ENCODE measurements at regions not wholly inside any gene's neighbourhood (a gene's known extent, or its start where the extent isn't known, plus 50 kb on each side); places are given as distances from the start of the nearest gene placed in this dataset.
"Not testable (repeated sequence)": the region's sequence is repeated elsewhere in the genome, so short reads cannot be mapped to it uniquely, and the experiment has no call there.

DNA sequence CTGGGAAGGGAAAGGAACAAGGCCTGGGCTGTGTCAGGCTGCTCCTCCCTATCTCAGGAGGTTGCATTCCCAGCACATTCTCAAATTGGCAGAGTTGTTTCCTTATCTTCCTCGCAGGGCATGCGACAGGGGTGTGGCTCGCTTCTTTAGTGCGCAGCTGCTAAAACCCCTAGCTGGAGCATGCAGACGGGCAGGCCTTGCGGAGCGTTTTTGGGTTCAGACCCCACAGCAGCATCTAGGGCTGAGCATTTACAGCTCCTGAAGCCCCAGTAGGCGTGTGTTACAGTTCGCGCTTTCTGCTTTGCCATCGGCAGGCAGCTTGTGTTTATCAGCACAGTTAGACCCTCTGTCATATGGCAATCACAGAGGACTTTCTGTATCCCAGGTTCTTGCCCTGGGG lies 392.4 kb downstream of the TECRL start:
- no peak for DNase-seq

DNA sequence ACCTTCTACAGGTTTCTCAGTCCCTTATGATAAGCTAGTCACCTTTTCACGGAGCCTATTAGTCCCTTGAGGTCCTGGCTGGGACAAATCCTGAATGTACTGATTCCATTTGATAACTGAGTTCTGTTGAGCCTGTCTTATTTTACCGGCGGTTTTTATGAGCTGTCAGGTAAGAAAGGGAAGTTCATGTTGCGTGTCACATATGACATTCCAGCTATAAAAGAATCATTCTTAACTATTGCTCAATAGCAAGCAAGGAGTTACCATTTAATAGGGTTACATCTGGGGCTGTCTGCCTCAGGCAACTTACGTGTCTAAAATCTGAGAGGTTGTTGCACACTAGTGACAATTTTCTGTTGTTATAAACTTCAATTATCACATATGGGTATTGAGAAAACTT lies 394.6 kb downstream of the TECRL start:
- DNase-seq = no peak

DNA sequence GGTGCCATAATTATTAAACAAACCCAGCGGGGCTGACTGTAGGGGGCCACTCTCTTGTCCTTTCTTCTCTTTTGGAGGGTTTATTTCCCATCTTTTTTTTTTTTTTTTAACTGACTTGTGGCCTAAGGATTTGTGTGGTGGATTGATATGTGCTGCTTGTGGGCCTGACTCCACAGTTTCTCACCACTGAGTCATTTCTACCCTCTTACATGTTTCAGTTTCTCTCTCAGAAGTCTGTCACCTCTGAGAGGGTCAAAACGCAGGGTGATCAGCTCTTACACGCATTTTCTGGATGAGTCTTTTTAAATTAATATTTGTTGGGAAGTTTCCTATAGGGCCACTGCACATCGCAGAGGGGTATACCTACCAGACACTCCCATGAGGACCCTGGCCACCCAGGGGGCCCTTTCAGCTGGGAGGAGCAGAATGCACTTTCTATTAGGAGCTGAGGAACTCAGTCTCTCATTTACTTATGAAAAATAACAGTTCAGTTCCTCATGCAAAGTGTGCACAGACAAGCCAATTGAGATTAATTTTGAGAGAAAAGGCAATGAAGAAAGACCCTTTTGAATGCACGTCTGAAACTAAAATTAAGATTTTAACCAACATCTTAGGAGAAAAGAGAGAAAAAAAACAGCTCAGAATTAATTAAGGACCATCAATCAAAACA lies 407.9 kb downstream of the TECRL start:
- no peak for DNase-seq

DNA sequence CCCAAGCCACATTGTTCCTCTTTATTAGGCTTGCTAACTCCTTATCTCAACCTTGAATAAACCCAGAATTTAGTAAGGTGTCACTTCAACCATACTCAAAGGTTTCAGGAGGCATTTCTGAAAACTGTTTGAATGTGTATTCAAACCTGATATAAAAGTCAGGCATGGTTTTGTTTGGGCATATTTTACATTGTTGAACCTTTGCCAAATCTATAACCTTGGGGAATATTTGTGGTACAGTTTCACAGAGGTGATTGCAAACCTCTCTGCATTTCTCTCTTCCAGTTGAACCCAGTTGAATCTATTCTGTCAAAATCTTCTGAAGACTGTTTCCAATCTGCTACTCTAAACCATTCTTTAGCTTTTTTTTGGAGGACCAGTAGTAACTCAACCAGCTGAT lies 409.0 kb downstream of the TECRL start:
- no peak for DNase-seq

DNA sequence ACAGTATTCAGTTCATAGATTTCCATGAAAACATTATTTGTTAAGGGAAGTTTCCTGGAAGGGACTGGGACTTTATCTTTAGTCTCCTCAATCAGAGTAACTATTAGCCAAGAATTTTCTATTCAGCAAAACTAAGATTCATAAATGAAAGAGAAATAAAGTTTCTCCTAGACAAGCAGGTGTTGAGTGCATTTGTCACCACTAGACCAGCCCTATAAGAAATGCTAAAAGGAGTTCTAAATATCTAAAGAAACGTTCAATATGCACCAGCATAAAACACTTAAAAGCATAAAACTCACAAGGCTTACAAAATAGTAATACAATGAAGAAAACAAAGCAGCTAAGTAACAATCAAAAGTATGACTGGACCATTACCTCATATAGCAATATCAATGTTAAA lies 423.0 kb downstream of the TECRL start:
- DNase-seq = no peak

DNA sequence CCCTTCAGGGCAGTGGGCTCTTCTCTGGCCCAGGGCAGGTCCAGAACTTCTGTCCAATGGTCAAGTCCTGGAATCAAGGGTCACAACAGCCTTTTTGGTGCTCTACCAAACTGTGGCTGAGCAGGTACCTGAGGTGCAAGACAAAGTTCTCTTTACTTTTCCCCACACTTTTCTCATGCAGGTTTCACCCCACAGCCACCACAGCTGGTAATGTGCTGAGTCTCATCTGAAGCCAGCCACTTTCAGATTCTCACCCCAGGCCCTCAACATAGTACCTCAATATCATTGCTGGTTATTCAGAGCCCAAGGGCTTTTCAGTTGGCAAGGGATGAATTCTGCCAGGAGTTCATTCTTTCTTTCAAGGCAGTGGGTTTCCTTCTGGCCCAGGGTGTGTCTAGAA lies 426.0 kb downstream of the TECRL start:
- DNase-seq = no peak

DNA sequence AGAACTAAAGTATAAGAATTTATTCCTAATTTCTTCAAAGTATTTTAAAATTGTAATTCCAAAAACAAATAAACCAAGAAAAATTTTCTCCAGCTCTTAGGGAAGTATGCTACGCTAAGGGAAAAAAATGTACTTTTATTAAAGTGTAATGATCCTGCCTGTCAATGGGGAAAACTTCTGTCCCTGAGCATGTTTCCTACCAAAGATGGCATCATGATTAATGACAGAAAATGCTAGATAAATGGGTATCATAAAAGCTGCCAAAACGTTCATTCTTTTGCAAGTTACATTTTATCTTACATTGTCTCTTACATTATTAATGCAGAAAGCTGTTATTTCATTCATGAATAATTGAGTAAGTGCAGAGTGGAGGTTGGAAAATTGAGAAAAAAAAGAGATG lies 443.4 kb downstream of the TECRL start:
- DNase-seq = no peak

DNA sequence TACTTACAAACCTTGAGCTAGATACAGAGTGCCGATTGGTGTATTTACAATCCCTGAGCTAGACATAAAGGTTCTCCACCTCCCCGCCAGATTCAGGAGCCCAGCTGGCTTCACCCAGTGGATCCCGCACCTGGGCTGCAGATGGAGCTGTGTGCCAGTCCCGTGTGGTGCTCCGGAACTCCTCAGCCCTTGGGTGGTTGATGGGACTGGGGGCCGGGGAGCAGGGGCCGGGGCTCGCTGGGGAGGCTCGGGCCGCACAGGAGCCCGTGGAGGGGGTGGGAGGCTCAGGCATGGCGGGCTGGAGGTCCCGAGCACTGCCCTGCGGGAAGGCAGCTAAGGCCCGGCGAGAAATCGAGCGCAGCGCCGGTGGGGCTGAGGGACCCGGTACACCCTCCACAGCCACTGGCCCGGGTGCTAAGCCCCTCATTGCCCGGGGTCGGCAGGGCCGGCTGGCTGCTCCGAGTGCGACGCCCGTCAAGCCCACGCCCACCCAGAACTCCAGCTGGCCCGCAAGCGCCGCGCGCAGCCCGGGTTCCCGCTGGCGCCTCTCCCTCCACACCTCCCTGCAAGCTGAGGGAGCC lies 466.5 kb downstream of the TECRL start:
- not testable (repeated sequence) for DNase-seq

DNA sequence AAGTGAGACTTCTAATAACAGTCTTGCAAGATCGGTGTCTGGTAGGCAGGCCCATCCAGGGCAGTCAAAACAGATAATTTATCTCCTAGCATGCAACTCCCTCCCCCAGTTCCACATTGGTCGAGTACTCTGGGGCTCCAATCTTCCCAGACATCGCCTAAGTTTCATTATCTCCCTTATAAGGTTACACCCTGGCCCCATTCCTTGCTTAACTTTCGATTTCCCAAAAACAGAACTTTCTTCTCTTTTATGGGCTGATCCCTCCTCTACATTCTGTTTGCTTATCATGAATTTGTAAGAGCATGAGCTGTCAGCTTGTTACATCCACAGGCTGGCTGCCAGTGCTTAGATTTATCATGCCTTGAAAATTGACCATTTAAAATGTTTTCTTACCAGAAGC lies 471.3 kb downstream of the TECRL start:
- no peak for DNase-seq

DNA sequence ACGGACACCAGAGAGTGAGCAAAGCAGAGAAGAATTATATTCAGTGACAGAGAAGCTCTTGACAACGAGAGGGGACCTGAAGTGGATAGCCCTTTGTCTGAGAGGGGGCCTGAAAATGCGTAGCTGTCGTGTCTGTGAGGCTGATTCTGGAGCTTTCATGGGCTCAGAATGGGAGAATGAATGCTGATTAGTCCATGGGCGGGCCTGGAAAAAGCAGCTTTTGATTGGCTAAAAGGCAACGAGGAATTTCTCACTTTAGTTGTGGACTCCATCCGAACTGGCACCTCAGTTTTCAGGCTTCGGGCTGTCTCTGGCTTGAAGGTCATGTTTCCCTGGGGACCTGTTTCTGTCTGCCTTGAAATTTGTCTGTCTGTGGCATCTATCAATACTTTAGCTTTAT lies 487.1 kb downstream of the TECRL start:
- no peak for DNase-seq

DNA sequence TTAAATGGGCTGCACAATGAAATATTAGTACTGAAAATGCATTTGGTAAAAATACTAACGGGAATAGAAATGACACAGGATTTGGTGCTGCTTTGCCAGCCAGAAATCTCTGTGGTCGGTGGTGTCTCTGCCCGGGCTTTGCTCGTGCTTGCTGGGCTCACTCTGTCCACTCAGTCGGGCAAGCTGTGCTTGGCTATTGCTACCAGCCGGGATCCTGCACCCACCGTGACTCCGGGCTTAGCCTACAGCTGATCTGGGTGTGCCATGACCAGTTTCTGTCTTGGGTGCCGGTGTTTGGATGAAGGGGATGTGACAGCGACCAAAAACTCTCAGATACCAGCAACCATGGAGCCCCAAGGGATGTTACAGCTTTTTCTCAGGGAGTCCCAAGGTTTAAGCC lies 487.7 kb downstream of the TECRL start:
- DNase-seq = no peak

DNA sequence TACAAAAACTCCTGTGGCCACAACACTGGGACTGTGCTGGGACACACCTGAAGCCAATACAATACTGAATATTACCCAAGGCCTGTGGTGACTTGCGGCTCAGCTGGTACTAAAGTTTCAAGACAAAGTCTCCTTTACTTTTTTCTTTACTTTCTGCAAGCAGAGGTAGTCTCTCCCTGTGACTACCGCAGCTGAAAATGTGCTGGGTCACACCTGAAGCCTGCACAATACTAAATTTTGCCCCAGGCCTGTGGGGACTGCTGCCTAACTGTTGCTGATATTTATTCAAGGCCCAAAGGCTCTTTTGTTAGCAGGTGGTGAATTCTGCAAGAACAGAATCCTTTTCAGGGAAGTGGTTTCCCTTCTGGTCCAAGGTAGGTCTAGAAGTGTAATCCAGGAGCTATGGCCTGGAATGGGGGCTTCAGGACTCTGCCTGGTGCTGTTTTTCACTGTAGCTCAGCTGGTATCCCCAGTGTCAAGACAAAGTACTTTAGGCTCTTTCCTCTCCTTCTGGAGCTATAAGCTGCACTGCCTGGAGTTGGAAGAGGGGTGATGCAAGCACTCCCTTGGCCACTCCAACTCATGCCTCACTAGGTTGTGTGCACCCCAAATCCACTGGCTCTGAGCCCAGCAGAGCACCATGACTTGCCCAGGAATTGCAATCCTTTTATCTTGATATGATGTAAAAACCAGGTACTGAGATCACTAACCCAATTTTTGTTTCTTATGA lies 489.4 kb downstream of the TECRL start:
- DNase-seq = no peak

DNA sequence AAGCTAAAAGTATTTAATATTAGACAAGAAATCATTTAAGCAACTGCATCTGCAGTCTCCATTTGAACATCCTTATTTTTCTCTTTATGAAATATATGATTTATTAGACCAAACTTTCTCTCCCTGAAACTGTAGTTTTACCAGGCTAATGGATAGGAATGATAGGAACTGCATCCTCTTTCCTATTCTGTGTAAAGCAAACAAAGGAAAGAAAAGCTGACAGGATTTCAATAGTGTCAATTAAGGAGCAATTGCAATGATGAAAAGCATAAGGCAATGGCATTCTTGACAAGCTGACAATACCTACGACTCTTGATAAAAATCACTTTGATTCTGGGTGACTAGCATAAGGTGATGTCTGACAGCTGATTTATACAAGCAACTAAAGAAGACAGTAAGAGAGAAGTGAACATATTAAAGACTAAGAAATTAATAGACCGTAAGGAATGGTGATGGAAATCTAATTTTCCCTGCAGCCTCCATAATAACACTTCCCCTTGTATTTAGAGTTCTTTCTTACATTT lies 502.5 kb downstream of the TECRL start:
- DNase-seq = no peak

DNA sequence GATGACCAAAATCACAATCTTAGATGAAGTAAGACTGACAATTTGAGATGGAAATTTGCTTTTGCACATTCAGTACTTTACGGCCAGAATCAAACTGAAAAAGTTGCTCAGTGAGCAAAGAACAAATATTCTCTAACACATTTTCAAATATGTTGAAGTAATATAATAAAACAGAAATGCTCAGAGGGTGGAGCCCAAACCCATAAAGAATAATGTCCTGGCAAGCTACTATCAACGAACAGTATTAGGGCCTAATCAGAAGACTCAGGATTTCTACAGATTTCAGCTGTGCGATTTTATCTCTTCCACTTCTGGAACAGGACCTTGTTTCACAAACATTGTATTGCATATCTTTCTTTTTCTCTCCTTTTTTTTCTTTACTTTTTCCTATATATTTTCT lies 505.0 kb downstream of the TECRL start:
- DNase-seq = no peak

DNA sequence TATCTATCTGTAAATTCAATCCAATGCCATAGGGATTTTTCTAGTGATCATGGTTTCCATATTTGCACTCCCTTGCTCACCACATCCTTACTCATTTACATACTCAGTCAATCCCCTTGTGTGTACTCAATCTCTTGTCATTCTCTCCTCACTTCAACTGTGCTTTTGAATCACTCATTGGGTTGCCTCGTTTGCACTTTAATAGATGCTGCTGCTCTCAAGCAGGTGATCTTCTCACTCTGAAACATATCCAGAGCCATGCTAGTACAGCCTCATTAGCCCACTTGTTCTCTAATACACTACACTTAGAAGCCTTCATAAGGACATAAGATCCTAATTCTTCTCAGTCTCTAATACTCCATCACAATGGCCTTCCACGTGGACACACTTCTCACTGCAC lies 507.9 kb downstream of the TECRL start:
- no peak for DNase-seq

DNA sequence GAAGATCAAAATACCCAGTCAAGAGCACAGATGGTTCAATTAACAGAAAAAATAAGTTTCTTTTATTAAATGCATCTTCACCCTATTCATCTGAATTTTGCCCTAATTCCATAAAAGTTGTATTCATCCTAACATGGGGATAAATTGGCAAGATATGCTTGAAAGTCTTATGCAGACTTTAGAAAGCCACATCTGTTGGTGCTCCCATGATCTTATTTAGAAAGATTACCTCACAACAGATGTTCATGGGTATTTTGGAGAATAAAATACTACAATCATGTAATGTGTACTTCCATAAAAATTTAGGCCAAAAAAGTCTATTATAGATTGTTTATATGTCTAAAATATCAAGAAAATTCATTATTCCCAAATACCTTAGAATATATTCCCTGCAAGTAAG lies 510.3 kb downstream of the TECRL start:
- no peak for DNase-seq

DNA sequence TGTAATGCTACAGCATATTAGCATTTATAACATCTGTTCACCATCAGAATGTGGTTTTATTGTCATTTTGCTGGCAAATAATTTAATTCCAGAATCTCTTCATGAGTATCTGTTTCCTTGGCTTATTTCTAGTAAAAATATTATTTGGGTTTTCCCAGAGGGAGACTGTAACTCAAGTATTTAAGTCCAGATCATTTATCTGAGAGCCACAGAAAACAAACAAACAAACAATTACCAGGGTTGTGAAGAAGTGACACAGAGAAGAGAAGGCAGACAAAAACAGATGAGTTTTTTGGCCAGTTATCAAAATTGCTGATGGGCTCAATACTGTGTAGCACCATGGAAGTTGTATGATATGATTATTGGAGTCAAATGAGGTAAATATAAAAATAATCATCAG lies 515.1 kb downstream of the TECRL start:
- no peak for DNase-seq

DNA sequence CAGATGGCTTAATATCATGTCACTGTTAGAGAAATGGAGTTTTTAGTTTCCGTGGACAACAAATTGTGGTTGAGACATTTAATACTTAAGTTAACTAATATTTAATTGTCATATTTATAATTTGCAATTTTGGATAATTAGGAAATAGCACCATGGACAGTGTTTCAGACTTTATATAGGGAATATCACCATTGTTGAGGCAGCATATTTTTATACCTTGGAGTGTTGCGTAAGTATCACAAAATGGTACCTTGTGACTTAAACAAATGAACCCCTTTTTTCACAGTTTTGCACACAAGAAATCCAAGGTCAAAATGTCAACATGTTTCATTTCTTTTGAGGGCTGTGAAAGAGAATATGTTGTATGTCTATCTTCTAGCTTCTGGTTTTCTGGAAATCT lies 539.9 kb downstream of the TECRL start:
- no peak for DNase-seq

DNA sequence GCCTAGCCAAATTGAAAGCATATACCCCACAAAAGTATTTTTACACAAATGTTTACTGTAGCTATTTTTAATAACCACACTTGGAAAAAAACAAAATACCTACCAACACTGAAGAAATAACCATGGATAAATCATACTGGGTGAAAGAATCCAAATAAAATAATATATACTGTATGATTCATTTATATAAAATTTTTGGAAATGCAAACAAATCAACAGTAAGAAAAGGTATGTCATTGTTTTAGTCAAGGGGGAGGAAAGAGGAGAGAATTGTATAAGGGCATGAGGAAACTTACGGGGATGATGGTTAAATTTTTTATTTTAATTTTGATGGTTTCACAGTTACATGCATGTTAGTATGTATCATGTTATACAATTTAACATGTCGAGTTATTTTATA lies 557.8 kb downstream of the TECRL start:
- DNase-seq = no peak

DNA sequence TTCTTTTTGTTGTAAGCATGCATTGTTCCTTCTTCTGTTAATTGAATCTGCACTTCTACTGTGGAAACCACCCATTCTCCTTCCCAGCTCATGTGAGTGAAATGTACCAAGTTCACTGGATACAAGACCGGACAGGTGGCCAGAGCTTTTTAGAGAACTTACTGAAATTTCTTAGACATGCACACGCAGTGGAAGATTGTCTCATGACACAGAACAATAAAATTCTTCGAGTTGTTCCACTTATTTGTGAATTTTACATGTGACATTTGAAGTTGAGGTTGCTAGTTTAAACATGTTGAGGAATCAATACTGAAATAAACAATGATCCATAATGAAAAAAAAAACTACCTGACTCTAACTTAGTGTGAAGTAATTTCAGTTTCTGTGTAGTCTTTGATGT lies 568.0 kb downstream of the TECRL start:
- DNase-seq = no peak

DNA sequence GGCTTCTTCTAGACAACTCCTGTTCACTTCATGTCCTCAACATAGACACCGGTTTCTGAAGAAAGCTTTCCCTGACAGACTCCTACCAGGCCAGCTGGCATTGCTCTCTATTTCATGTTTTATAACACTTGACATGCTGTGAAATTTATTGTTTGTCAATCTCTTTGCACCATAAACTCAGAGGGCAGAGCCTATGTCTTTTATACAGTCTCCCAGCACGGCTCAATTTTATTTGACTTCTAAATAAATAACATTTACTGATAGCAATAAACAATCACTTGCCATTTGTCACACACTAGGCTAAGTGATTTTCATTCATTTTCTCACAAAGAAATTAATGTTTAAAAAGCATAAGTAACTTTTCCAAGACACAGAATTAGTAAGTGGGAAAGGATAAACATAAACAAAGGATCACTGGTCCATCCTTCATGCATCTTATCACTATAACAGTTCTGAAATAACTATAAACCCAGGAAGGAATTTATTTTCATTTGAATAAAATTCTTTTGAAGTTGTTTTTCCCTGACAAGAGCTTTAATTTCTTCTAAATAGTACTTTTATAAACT lies 577.6 kb downstream of the TECRL start:
- DNase-seq = no peak

DNA sequence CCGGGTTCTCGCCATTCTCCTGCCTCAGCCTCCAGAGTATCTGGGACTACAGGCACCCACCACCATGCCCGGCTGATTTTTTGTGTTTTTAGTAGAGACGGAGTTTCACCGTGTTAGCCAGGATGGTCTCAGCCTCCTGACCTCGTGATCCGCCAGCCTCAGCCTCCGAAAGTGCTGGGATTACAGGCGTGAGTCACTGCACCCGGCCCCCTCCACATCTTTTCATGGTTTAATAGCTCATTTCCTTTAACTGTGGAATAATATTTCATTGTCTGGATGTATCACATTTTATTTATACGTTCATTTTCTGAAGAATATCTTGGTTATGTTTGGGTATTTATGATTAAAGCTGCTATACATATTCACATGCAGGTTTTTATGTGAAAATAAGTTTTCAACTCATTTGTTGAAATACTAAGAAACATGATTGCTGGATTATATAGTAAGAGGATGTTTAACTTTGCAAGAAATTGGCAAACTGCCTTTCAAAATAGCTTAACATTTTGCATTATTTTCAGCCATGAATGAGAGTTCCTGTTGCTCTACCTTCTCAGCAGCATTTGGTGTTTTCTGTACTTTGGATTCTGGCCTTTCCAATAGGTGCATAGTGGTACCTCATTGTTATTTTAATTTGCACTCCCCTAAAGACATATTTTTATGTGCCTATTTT lies 591.9 kb downstream of the TECRL start:
- no peak for DNase-seq

Measured in anterior cingulate cortex (tissue), 58 donors.